Neural progenitor cell (in vitro differentiated cells): ENCODE measurements at regions not wholly inside any gene's neighbourhood (a gene's known extent, or its start where the extent isn't known, plus 50 kb on each side); places are given as distances from the start of the nearest gene placed in this dataset.
A peak's percentile ranks its signal among the peaks of the same experiment; 100 is the strongest.

Experiments used
- DNase-seq: peaks from one replicate; pipeline ENCODE4 v3.0.0-alpha.2; 2016; ENCODE audit warnings: low spot score
- H2AFZ ChIP-seq: fragments of 200-600 bp; sonication (generic); replicated peaks from 2 replicates; pipeline ENCODE4 v1.6.1; 2016; ENCODE audit warnings: antibody characterized with exemption
- H3F3A ChIP-seq: fragments of 200-600 bp; sonication (generic); 2 replicates; pipeline ENCODE4 v1.6.1; 2016; ENCODE audit warnings: antibody characterized with exemption, low read depth
- H3K27ac ChIP-seq: fragments of 200-600 bp; sonication (generic); 2 replicates; pipeline ENCODE4 v1.5.1; 2016; ENCODE audit warnings: mild to moderate bottlenecking
- H3K27me3 ChIP-seq: fragments of 200-600 bp; sonication (generic); 2 replicates; pipeline ENCODE4 v1.6.1; 2016; ENCODE audit warnings: mild to moderate bottlenecking, moderate library complexity
- H3K36me3 ChIP-seq: fragments of 200-600 bp; sonication (generic); 2 replicates; pipeline ENCODE4 v1.5.1; 2016
- H3K4me1 ChIP-seq: fragments of 200-600 bp; sonication (generic); 2 replicates; pipeline ENCODE4 v1.6.1; 2016; ENCODE audit warnings: mixed run types
- H3K4me2 ChIP-seq: fragments of 200-600 bp; sonication (generic); 2 replicates; pipeline ENCODE4 v1.6.1; 2016
- H3K4me3 ChIP-seq: fragments of 200-600 bp; sonication (generic); 2 replicates; pipeline ENCODE4 v1.5.1; 2016
- H3K79me2 ChIP-seq: fragments of 200-600 bp; sonication (generic); 2 replicates; pipeline ENCODE4 v1.6.1; 2016; ENCODE audit warnings: low read depth
- H3K9ac ChIP-seq: fragments of 200-600 bp; sonication (generic); 2 replicates; pipeline ENCODE4 v1.6.1; 2016
- H3K9me3 ChIP-seq: fragments of 200-600 bp; sonication (generic); 2 replicates; pipeline ENCODE4 v1.5.1; 2016; ENCODE audit warnings: low read depth
- H4K20me1 ChIP-seq: fragments of 200-600 bp; sonication (generic); 2 replicates; pipeline ENCODE4 v1.6.1; 2016; ENCODE audit warnings: low read depth
- H3K27ac Mint-ChIP-seq: 3 replicates; pipeline ENCODE4 v1.8.0; 2021; ENCODE audit warnings: mixed read lengths
- H3K27me3 Mint-ChIP-seq: 2 replicates; pipeline ENCODE4 v1.8.0; 2022; ENCODE audit warnings: low read depth, mild to moderate bottlenecking, inconsistent platforms, moderate library complexity, mixed read lengths; ENCODE audit not compliant: insufficient read depth
- H3K36me3 Mint-ChIP-seq: 3 replicates; pipeline ENCODE4 v1.8.0; 2021; ENCODE audit warnings: mixed read lengths
- H3K4me1 Mint-ChIP-seq: 3 replicates; pipeline ENCODE4 v1.8.0; 2021; ENCODE audit warnings: mixed read lengths
- H3K4me3 Mint-ChIP-seq: 3 replicates; pipeline ENCODE4 v1.8.0; 2021; ENCODE audit warnings: mild to moderate bottlenecking, moderate library complexity, mixed read lengths
- H3K9me3 Mint-ChIP-seq: 3 replicates; pipeline ENCODE4 v1.8.0; 2020; ENCODE audit warnings: mixed read lengths
- EZH2 ChIP-seq: fragments of 200-600 bp; sonication (generic); IDR thresholded peaks from 2 replicates; pipeline ENCODE4 v1.6.1; 2017; ENCODE audit warnings: antibody characterized with exemption, mild to moderate bottlenecking, moderate library complexity
- EZH2phosphoT487 ChIP-seq: fragments of 200-600 bp; sonication (generic); IDR thresholded peaks from 2 replicates; pipeline ENCODE4 v1.6.1; 2017; ENCODE audit warnings: antibody characterized with exemption
- TF ChIP-seq, protein P1 (sequence below): fragments of 200-600 bp; sonication (generic); IDR thresholded peaks from 2 replicates; pipeline ENCODE4 v1.5.1; 2017; ENCODE audit warnings: antibody characterized with exemption, mild to moderate bottlenecking

GRCh38 chr14:104441275-104442106 lies 138.1 kb upstream of the C14orf180 start:
- no peaks in the 10 kb centered on the region for H3K36me3 Mint-ChIP-seq
- no peaks in the 10 kb centered on the region for H3K27me3 ChIP-seq
- H3K4me2 ChIP-seq: no peak overlapping the region
- H3K9me3 Mint-ChIP-seq: peaks cover 7% of the 10 kb centered on the region
- no peak overlapping the region for H3K4me3 ChIP-seq
- H3K27ac Mint-ChIP-seq: no peak overlapping the region
- H3K9me3 ChIP-seq: no peaks in the 10 kb centered on the region
- no peaks in the 10 kb centered on the region for H3K79me2 ChIP-seq
- no peak overlapping the region for H2AFZ ChIP-seq
- no peaks in the 10 kb centered on the region for H4K20me1 ChIP-seq
- H3K27ac ChIP-seq: no peak overlapping the region
- H3K9ac ChIP-seq: no peak overlapping the region
- no peaks in the 10 kb centered on the region for H3K36me3 ChIP-seq
- H3K4me1 Mint-ChIP-seq: peaks cover 19% of the 10 kb centered on the region
- TF ChIP-seq EZH2: no peak
- H3K4me3 Mint-ChIP-seq: no peak overlapping the region
- peaks cover 10% of the 10 kb centered on the region for H3K27me3 Mint-ChIP-seq
- H3K4me1 ChIP-seq: peaks cover 26% of the 10 kb centered on the region
- H3F3A ChIP-seq: peaks cover 7% of the 10 kb centered on the region
- no peak for DNase-seq

DNA sequence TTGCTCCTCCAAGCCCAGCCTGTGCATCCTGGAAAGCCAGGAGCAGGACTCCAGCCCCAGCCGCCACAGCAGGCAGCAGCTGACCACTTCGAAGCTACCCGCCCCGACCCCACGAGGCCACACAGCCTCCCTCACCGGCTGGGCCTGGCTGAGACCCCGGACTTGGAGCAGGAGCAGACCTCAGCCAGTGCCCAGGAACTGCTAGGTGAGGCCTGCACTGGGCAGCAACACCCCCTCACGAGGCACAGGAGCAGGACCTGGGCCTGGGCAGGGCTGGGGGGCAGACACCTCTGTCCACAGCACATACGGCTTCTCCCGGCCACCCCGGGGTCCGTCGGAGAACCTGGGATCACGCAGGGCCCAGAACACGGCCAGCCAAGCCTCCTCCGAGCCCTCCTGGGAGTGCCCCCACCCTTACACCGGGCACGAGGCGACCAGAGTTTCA lies 137.4 kb upstream of the C14orf180 start:
- peaks cover 7% of the 10 kb centered on the region for H3F3A ChIP-seq
- no peaks in the 10 kb centered on the region for H4K20me1 ChIP-seq
- TF ChIP-seq, protein P1, sequence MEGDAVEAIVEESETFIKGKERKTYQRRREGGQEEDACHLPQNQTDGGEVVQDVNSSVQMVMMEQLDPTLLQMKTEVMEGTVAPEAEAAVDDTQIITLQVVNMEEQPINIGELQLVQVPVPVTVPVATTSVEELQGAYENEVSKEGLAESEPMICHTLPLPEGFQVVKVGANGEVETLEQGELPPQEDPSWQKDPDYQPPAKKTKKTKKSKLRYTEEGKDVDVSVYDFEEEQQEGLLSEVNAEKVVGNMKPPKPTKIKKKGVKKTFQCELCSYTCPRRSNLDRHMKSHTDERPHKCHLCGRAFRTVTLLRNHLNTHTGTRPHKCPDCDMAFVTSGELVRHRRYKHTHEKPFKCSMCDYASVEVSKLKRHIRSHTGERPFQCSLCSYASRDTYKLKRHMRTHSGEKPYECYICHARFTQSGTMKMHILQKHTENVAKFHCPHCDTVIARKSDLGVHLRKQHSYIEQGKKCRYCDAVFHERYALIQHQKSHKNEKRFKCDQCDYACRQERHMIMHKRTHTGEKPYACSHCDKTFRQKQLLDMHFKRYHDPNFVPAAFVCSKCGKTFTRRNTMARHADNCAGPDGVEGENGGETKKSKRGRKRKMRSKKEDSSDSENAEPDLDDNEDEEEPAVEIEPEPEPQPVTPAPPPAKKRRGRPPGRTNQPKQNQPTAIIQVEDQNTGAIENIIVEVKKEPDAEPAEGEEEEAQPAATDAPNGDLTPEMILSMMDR: no peak
- TF ChIP-seq EZH2phosphoT487 (no peak), EZH2 (no peak)
- H3K27me3 Mint-ChIP-seq: peaks cover 10% of the 10 kb centered on the region
- no peak overlapping the region for H3K9ac ChIP-seq
- no peaks in the 10 kb centered on the region for H3K27me3 ChIP-seq
- H3K4me3 Mint-ChIP-seq: no peak overlapping the region
- no peak overlapping the region for H3K4me3 ChIP-seq
- no peaks in the 10 kb centered on the region for H3K79me2 ChIP-seq
- no peaks in the 10 kb centered on the region for H3K36me3 ChIP-seq
- H3K27ac Mint-ChIP-seq: no peak overlapping the region
- H2AFZ ChIP-seq: peak overlapping the region; percentile 90
- no peak overlapping the region for H3K4me2 ChIP-seq
- peaks cover 19% of the 10 kb centered on the region for H3K4me1 ChIP-seq
- no peak overlapping the region for H3K27ac ChIP-seq
- peaks cover 7% of the 10 kb centered on the region for H3K9me3 Mint-ChIP-seq
- DNase-seq: no peak
- no peaks in the 10 kb centered on the region for H3K9me3 ChIP-seq
- peaks cover 17% of the 10 kb centered on the region for H3K4me1 Mint-ChIP-seq
- no peaks in the 10 kb centered on the region for H3K36me3 Mint-ChIP-seq

GRCh38 chr14:104442631-104443390 lies 136.8 kb upstream of the C14orf180 start:
- no peaks in the 10 kb centered on the region for H3K36me3 ChIP-seq
- H3K79me2 ChIP-seq: no peaks in the 10 kb centered on the region
- Mint-ChIP-seq H3K4me3 (peak overlapping the region; percentile 64), H3K9me3 (peaks cover 9% of the 10 kb centered on the region), H3K4me1 (peaks cover 12% of the 10 kb centered on the region), H3K36me3 (no peaks in the 10 kb centered on the region), H3K27ac (peak overlapping the region; percentile 74), H3K27me3 (peaks cover 10% of the 10 kb centered on the region)
- H3K4me1 ChIP-seq: peaks cover 14% of the 10 kb centered on the region
- peaks cover 7% of the 10 kb centered on the region for H3F3A ChIP-seq
- peak overlapping the region; percentile 18 for H3K4me2 ChIP-seq
- H3K27ac ChIP-seq: no peak overlapping the region
- H3K4me3 ChIP-seq: no peak overlapping the region
- H4K20me1 ChIP-seq: no peaks in the 10 kb centered on the region
- peak overlapping the region; percentile 90 for H2AFZ ChIP-seq
- TF ChIP-seq, protein P1: no peak
- TF ChIP-seq EZH2: no peak
- TF ChIP-seq EZH2phosphoT487: no peak
- H3K9me3 ChIP-seq: no peaks in the 10 kb centered on the region
- no peaks in the 10 kb centered on the region for H3K27me3 ChIP-seq
- no peak for DNase-seq
- H3K9ac ChIP-seq: no peak overlapping the region
